Calu3 (cell line): ENCODE measurements at regions not wholly inside any gene's neighbourhood (a gene's known extent, or its start where the extent isn't known, plus 50 kb on each side); places are given as distances from the start of the nearest gene placed in this dataset.
A peak's percentile ranks its signal among the peaks of the same experiment; 100 is the strongest.
"Not testable (repeated sequence)": the region's sequence is repeated elsewhere in the genome, so short reads cannot be mapped to it uniquely, and the experiment has no call there.

Source experiments
- BruUV-seq: library from RNA; stranded (reverse); fragments of 400-500 nt; replicated peaks from 2 replicates; lab custom pipeline; 2021; lab: Mats Ljungman, UMichigan
- CTCF ChIA-PET: fragments of 300-600 bp; sonication (Branson Sonifier 250); formaldehyde crosslinking; loops from one replicate; lab custom pipeline; 2022; ENCODE audit warnings: antibody characterized with exemption; lab: Charles Lee
- DNase-seq: peaks from one replicate; pipeline ENCODE4 v3.0.0; 2022
- H3K27ac Mint-ChIP-seq: one replicate; pipeline ENCODE4 v1.8.0; 2022; ENCODE audit warnings: mixed read lengths; ENCODE audit not compliant: unreplicated experiment
- H3K27me3 Mint-ChIP-seq: one replicate; pipeline ENCODE4 v1.8.0; 2022; ENCODE audit warnings: mixed read lengths; ENCODE audit not compliant: unreplicated experiment
- H3K36me3 Mint-ChIP-seq: one replicate; pipeline ENCODE4 v1.8.0; 2022; ENCODE audit warnings: mild to moderate bottlenecking, moderate library complexity, mixed read lengths; ENCODE audit not compliant: insufficient read depth, unreplicated experiment
- H3K4me1 Mint-ChIP-seq: one replicate; pipeline ENCODE4 v1.8.0; 2022; ENCODE audit warnings: mild to moderate bottlenecking, low read depth, mixed read lengths; ENCODE audit not compliant: unreplicated experiment
- H3K4me3 Mint-ChIP-seq: one replicate; pipeline ENCODE4 v1.8.0; 2022; ENCODE audit warnings: mild to moderate bottlenecking, low read depth, moderate library complexity, mixed read lengths; ENCODE audit not compliant: unreplicated experiment
- H3K9me3 Mint-ChIP-seq: one replicate; pipeline ENCODE4 v1.8.0; 2022; ENCODE audit warnings: low read depth, mixed read lengths; ENCODE audit not compliant: unreplicated experiment
- intact Hi-C: fragments of 100-400 bp; cut with micrococcal nuclease; formaldehyde crosslinking; loops from one replicate; pipeline ENCODE4 v1.10.0; 2022; ENCODE audit not compliant: unreplicated experiment
- TF ChIP-seq, protein P1 (sequence below): fragments of 200-600 bp; IDR thresholded peaks from one replicate; pipeline ENCODE4 v1.8.0; 2022; ENCODE audit warnings: antibody characterized with exemption; ENCODE audit not compliant: unreplicated experiment

DNA sequence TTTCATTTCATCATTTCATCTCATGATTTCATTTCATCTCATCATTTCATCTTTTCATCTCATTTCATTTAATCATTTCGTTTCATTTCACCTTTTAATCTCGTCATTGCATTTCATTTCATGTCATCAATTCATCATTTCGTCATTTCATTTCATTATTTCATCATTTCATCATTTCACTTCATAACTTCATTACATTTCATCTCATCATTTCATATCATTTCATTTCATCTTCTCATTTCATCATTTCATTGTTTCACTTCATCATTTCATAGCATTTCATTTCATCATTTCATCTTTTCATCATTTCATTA is 131.6 kb downstream of the ZNF92 start:
- H3K4me3 Mint-ChIP-seq, H3K27ac Mint-ChIP-seq, H3K36me3 Mint-ChIP-seq, H3K9me3 Mint-ChIP-seq, DNase-seq, CTCF ChIA-PET, BruUV-seq, intact Hi-C loops, H3K4me1 Mint-ChIP-seq, H3K27me3 Mint-ChIP-seq: not testable (repeated sequence)

DNA sequence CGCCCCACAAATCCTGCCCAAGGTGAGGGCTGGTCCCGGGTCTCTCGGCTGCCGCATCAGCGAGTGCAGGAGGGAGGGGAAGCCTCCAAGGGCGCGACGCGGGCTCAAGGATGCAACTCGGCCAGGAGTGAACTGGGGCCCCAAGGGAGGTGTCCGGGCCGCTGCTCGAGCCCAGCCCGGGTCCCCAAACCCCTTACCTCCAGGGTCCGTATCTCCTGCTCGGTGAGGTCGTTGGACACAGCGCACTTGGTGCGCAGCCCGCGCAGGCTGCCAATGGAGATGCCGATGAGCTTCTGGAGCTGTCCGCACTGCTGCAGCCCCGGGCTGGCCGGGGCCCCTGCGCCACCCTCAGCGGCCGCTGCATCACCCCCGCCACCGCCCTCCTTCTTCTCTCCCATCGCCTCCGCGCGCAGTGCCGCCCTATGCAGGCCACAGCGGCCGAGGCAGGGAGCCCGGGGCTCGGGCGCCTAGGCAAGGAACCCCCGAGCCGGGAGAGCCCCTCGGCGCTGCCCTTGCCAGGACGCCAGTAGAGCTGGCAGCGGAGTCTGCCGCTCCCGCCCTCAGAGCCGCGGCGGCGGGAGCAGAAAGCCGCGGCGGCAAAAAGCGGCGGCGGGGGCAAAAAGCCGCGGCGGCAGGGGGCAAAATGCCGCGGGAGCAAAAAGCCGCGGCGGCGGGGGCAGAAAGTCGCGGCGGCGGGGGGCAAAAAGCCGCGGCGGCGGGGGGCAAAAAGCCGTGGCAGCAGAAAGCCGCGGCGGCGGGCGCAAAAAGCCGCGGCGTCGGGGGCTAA is 135.1 kb downstream of the ZNF92 start:
- H3K4me1 Mint-ChIP-seq, DNase-seq, H3K36me3 Mint-ChIP-seq, H3K27ac Mint-ChIP-seq, H3K9me3 Mint-ChIP-seq, intact Hi-C loops, BruUV-seq: not testable (repeated sequence)
- CTCF ChIA-PET, result interaction anchor here (0.7 kb wide), 1 partner anchor 842 kb away, joined by 6 read pairs; no protein-coding TSS in a partner anchor
- H3K4me3 Mint-ChIP-seq, result peak overlapping the region; percentile 66
- H3K27me3 Mint-ChIP-seq, result peaks cover 20% of the 10 kb centered on the region

DNA sequence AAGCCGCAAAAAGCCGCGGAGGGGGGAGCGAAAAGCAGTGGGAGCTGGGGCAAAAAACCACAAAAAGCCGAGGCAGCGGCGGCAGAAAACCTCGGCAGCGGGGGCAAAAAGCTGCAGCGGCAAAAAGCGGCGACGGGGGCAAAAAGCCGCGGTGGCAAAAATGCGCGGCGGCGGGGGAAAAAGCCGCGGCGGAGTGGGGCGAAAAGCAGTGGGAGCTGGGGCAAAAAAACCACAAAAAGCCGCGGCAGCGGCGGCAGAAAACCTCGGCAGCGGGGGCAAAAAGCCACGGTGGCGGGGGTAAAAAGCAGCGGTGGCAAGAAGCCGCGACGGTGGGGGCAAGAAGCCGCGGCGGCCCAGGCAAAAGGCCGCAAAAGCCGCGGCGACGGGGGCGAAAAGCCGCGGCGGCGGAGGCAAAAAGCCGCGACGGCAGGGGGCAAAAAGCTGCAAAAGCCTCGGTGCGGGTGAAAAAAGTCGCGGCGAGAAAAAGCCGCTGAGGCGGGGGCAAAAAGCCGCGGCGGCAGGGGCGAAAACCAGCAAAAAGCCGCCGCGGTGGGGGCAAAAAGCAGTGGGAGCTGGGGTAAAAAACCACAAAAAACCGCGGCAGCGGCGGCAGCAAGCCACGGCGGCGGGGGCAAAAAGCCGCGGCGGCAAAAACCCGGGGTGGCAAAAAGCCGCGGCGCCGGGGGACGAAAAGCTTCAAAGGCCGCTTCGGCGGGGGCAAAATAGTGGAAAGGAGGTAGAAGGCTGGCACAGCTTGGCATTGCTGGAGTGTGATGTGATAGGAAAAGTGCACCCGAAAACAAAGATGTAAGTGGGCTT is 135.9 kb downstream of the ZNF92 start:
- CTCF ChIA-PET, result interaction anchor here (0.6 to 0.7 kb wide), 2 partner anchors 57 to 842 kb away, joined by 3 to 6 read pairs; no protein-coding TSS in a partner anchor
- BruUV-seq, result no TSS peak
- no peak for DNase-seq
- Mint-ChIP-seq H3K4me3 (peak overlapping the region; percentile 66), H3K4me1 (no peaks in the 10 kb centered on the region), H3K27me3 (peaks cover 20% of the 10 kb centered on the region), H3K9me3 (no peaks in the 10 kb centered on the region), H3K36me3 (no peaks in the 10 kb centered on the region), H3K27ac (no peak overlapping the region)
- TF ChIP-seq, protein P1, sequence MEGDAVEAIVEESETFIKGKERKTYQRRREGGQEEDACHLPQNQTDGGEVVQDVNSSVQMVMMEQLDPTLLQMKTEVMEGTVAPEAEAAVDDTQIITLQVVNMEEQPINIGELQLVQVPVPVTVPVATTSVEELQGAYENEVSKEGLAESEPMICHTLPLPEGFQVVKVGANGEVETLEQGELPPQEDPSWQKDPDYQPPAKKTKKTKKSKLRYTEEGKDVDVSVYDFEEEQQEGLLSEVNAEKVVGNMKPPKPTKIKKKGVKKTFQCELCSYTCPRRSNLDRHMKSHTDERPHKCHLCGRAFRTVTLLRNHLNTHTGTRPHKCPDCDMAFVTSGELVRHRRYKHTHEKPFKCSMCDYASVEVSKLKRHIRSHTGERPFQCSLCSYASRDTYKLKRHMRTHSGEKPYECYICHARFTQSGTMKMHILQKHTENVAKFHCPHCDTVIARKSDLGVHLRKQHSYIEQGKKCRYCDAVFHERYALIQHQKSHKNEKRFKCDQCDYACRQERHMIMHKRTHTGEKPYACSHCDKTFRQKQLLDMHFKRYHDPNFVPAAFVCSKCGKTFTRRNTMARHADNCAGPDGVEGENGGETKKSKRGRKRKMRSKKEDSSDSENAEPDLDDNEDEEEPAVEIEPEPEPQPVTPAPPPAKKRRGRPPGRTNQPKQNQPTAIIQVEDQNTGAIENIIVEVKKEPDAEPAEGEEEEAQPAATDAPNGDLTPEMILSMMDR, result no peak
- intact Hi-C loops, result no loop called here

DNA sequence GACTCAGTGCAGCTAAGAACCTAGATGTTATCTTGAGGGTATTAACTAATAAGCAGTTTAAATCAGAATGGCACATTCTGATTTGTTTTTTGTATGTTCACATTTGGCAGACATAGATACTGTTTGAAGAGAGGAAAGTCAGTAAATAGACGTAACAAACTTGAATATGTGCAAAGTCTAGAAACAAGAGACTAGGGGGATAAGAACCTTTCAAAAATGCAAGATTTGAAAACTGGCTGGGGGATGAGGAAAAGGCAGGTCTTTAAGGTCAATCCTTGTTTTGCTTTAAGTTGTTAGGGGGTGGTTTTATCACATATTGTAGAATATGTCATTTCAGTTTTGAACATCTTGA is 136.5 kb downstream of the ZNF92 start:
- DNase-seq, H3K4me3 Mint-ChIP-seq, H3K4me1 Mint-ChIP-seq, H3K9me3 Mint-ChIP-seq, H3K27ac Mint-ChIP-seq, H3K36me3 Mint-ChIP-seq, BruUV-seq, intact Hi-C loops: not testable (repeated sequence)
- peaks cover 20% of the 10 kb centered on the region for H3K27me3 Mint-ChIP-seq
- CTCF ChIA-PET, result interaction anchor here (0.6 kb wide), 1 partner anchor 57 kb away, joined by 3 read pairs; no protein-coding TSS in a partner anchor

DNA sequence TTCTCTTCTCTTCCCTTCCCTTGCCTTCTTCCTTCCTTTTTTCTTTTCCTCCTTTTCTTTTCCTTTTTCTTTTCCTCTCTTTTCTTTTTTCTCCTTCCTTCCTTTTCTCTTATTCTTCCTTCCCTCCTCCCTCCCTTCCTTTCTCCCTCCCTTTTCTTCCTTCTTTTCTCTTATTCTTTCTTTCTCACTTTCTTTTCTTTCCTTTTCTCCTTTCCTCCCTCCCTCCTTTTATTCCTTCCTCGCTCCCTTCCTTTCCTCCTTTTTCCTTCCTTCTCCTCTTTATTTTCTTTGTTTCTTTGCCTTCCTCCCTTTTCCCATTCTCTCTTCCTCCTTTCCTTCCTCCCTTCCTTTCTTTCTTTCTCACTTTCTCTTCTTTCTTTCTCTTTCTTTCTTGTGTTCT is 146.1 kb downstream of the ZNF92 start:
- intact Hi-C loops, H3K9me3 Mint-ChIP-seq, H3K27me3 Mint-ChIP-seq, DNase-seq, CTCF ChIA-PET, H3K27ac Mint-ChIP-seq, H3K4me1 Mint-ChIP-seq, H3K4me3 Mint-ChIP-seq, H3K36me3 Mint-ChIP-seq, BruUV-seq: not testable (repeated sequence)

DNA sequence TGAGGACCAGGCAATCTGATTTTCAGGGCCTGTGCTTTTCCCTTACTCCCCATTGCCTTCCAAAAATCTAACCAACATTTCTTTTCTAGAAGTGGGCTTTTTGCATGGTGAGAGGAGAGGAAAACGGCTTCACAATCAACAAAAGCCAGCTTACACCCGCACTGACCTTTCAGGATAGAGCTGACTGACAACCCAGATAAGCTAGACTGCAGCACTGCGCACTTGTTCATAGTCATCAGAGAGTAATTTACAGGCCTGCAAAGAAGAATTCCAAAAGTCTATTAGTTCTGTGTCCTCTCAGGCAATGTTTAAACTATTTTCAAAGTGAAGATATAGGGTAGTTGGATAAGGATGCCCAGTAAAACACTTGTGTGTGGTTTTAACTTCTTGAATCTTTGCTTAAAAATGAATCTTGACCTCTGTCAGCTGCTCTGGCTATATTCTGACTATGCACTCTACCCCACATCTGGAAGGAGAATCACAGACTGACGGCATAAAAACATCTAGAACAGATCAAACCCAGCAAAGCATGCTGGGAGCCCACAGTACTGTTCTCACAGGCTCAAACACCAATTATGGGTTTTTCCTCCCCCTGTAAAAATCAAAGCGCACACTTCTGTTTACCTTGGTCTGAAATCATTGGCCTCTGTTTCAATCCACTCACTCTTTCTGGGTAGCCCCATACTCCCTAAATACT is 172.0 kb downstream of the ZNF92 start:
- H3K36me3 Mint-ChIP-seq, intact Hi-C loops, H3K9me3 Mint-ChIP-seq, H3K4me1 Mint-ChIP-seq, DNase-seq, H3K27ac Mint-ChIP-seq, BruUV-seq, CTCF ChIA-PET, H3K4me3 Mint-ChIP-seq, H3K27me3 Mint-ChIP-seq: not testable (repeated sequence)

DNA sequence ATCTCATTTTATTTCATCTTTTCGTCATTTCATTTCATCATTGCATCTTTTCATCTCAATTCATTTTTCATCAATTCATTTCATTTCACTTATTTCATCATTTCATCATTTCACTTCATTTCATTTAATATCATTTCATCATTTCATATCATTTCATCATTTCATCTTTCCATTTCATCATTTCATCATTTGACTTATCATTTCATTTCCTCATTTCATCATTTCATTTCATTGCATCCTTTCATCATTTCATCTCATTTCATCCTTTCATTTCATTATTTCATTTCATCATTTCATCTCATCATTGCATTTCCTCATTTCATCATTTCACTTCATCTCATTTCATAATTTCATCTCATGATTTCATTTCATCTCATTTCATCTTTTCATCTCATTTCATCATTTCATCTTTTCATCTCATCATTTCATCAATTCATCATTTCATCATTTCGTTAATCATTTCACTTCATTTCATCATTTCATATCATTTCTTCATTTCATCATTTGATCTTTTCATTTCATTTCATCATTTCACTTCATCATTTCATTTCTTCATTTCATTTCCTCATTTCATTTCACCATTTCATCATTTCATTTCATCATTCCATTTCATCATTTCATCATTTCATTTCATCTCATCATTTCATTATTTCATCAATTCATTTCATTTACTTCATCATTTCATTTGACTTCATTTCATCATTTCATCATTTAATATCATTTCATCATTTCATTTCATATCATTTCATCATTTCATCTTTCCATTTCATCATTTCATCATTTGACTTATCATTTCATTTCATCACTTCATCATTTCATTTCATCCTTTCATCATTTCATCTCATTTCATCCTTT is 176.2 kb downstream of the ZNF92 start:
- CTCF ChIA-PET, H3K36me3 Mint-ChIP-seq, BruUV-seq, intact Hi-C loops, H3K27ac Mint-ChIP-seq, H3K9me3 Mint-ChIP-seq, DNase-seq, H3K4me3 Mint-ChIP-seq, H3K4me1 Mint-ChIP-seq, H3K27me3 Mint-ChIP-seq: not testable (repeated sequence)

DNA sequence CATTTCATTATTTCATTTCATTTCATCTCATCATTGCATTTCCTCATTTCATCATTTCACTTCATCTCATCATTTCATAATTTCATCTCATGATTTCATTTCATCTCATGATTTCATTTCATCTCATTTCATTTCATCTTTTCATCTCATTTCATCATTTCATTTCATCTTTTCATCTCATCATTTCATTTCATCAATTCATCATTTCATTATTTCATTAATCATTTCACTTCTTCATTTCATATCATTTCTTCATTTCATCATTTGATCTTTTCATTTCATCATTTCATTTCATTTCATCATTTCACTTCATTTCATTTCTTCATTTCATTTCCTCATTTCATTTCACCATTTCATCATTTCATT is 176.8 kb downstream of the ZNF92 start:
- H3K9me3 Mint-ChIP-seq, BruUV-seq, H3K27ac Mint-ChIP-seq: not testable (repeated sequence)

More for the DNA sequence above, 176.8 kb downstream of the ZNF92 start:
- H3K4me3 Mint-ChIP-seq, H3K27me3 Mint-ChIP-seq, DNase-seq, CTCF ChIA-PET, intact Hi-C loops, H3K36me3 Mint-ChIP-seq, H3K4me1 Mint-ChIP-seq: not testable (repeated sequence)
